Glutamatergic neuron (in vitro differentiated cells): ENCODE measurements at regions not wholly inside any gene's neighbourhood (a gene's known extent, or its start where the extent isn't known, plus 50 kb on each side); places are given as distances from the start of the nearest gene placed in this dataset.

Source experiments
- DNase-seq: peaks from one replicate; pipeline ENCODE4 v3.0.0; 2022
- H3K27ac Mint-ChIP-seq: one replicate; pipeline ENCODE4 v1.8.0; 2020; ENCODE audit warnings: mild to moderate bottlenecking, mixed read lengths, inconsistent platforms; ENCODE audit not compliant: unreplicated experiment
- H3K27me3 Mint-ChIP-seq: one replicate; pipeline ENCODE4 v1.8.0; 2020; ENCODE audit warnings: mild to moderate bottlenecking, moderate library complexity, mixed read lengths, inconsistent platforms; ENCODE audit not compliant: unreplicated experiment
- H3K36me3 Mint-ChIP-seq: one replicate; pipeline ENCODE4 v1.8.0; 2020; ENCODE audit warnings: mild to moderate bottlenecking, mixed read lengths, inconsistent platforms; ENCODE audit not compliant: unreplicated experiment
- H3K4me1 Mint-ChIP-seq: one replicate; pipeline ENCODE4 v1.8.0; 2020; ENCODE audit warnings: mild to moderate bottlenecking, low read depth, mixed read lengths, inconsistent platforms; ENCODE audit not compliant: unreplicated experiment
- H3K4me3 Mint-ChIP-seq: one replicate; pipeline ENCODE4 v1.8.0; 2020; ENCODE audit warnings: mild to moderate bottlenecking, mixed read lengths, inconsistent platforms; ENCODE audit not compliant: unreplicated experiment
- H3K9me3 Mint-ChIP-seq: one replicate; pipeline ENCODE4 v1.8.0; 2020; ENCODE audit warnings: mild to moderate bottlenecking, moderate library complexity, mixed read lengths, inconsistent platforms; ENCODE audit not compliant: unreplicated experiment
- TF ChIP-seq, protein P1 (sequence below): fragments of 200-600 bp; sonication (generic); IDR thresholded peaks from one replicate; pipeline ENCODE4 v1.5.0; 2021; ENCODE audit not compliant: partially characterized antibody, unreplicated experiment

DNA sequence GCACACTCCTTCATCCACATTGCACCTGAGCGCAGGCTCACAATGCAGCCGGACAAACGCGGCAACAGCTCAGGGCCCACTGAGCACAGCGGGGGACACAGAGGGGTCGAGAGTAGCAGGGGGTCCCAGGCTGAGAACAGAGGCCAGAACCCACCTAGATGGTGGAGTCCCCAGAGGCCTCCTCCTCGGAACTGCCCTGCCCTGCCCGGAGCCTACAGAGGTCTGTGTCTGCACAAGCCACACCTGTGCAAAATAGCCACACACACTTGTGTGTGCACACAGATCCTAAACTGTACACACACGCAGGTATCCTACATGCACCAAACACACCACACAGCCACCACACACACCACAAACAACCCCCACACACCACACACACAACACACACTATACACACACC lies 72.8 kb downstream of the TMEM18 start:
- H3K36me3 Mint-ChIP-seq: no peaks in the 10 kb centered on the region
- no peak overlapping the region for H3K27ac Mint-ChIP-seq
- peaks cover 1% of the 10 kb centered on the region for H3K9me3 Mint-ChIP-seq
- H3K4me3 Mint-ChIP-seq: no peak overlapping the region
- no peaks in the 10 kb centered on the region for H3K4me1 Mint-ChIP-seq
- TF ChIP-seq, protein P1, sequence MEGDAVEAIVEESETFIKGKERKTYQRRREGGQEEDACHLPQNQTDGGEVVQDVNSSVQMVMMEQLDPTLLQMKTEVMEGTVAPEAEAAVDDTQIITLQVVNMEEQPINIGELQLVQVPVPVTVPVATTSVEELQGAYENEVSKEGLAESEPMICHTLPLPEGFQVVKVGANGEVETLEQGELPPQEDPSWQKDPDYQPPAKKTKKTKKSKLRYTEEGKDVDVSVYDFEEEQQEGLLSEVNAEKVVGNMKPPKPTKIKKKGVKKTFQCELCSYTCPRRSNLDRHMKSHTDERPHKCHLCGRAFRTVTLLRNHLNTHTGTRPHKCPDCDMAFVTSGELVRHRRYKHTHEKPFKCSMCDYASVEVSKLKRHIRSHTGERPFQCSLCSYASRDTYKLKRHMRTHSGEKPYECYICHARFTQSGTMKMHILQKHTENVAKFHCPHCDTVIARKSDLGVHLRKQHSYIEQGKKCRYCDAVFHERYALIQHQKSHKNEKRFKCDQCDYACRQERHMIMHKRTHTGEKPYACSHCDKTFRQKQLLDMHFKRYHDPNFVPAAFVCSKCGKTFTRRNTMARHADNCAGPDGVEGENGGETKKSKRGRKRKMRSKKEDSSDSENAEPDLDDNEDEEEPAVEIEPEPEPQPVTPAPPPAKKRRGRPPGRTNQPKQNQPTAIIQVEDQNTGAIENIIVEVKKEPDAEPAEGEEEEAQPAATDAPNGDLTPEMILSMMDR: no peak
- peaks cover 2% of the 10 kb centered on the region for H3K27me3 Mint-ChIP-seq
- no peak for DNase-seq

DNA sequence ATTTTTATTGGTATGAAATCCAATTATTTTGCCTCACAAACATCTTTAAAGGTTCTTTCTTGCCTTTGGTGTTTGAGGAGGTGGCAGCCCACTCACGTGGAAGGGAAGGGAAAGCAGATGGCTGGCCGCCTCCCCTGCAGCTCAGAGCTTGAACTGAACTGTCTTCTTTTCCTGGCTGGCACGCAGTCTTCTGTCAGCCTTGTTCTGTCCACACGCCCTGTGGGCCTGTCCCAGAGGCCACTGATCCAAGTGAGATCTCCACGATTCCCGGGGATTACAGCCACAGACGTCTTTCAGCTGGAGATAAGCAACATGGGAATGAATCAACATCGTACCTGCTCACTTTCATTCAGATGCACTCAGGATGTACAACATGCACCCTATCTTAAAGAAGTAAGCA lies 73.3 kb downstream of the TMEM18 start:
- Mint-ChIP-seq H3K27me3 (peaks cover 2% of the 10 kb centered on the region), H3K4me1 (no peaks in the 10 kb centered on the region), H3K4me3 (no peak overlapping the region), H3K36me3 (no peaks in the 10 kb centered on the region), H3K27ac (no peak overlapping the region), H3K9me3 (peaks cover 1% of the 10 kb centered on the region)
- TF ChIP-seq, protein P1: no peak
- no peak for DNase-seq

DNA sequence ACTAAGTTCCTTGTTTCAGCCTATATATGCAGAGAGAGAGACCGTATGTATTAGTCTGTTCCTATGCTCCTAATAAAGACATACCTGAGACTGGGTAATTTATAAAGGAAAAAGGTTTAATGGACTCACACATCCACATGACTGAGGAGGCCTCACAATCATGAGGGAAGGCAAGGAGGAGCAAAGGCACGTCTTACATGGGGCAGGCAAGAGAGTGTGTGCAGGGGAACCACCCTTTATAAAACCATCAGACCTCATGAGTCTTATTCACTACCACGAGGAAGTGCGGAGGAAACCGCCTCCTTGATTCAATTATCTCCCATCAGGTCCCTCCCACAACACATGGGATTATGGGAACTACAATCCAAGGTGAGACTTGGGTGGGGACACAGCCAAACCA lies 73.8 kb downstream of the TMEM18 start:
- no peak overlapping the region for H3K27ac Mint-ChIP-seq
- no peaks in the 10 kb centered on the region for H3K36me3 Mint-ChIP-seq
- no peaks in the 10 kb centered on the region for H3K4me1 Mint-ChIP-seq
- no peak overlapping the region for H3K4me3 Mint-ChIP-seq
- peaks cover 2% of the 10 kb centered on the region for H3K27me3 Mint-ChIP-seq
- peaks cover 1% of the 10 kb centered on the region for H3K9me3 Mint-ChIP-seq
- no peak for DNase-seq
- TF ChIP-seq, protein P1: no peak

DNA sequence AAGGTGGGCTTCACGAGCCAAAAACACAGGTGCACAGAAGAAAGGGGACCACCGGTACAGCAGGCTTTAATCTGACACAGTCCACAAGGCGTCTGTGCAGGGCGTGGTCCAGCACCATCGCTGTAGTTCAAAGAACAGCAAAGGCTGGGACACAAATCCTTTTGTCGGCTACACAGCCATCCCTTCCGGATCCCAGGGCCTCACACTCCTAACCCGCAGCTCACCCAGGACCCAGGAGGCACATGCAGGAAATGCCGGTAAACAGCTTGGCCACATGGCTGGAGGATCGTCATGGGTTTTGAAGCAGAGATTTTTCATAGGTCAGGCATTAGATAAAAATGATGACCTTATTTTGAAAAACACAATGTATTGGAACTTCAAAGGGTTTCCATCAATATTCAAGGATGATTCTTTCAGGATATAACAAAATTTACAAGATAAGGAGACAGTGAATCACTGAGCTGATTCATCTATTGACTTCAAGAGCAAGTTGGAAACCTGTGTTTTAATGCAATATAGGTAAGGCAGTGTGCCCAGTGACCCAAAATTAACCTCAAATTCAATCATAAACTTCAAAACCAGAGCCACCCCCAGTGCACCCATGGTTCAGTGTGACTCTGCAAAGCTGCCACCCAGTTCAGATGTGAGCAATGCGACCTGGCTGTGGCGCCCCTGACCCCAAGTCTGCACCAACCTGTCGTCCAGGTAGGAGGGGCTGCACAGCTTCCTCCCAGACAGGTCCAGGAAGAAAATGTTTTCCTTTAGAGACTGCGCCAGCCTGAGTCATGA lies 74.4 kb downstream of the TMEM18 start:
- H3K36me3 Mint-ChIP-seq: no peaks in the 10 kb centered on the region
- peaks cover 1% of the 10 kb centered on the region for H3K9me3 Mint-ChIP-seq
- no peak overlapping the region for H3K27ac Mint-ChIP-seq
- peaks cover 2% of the 10 kb centered on the region for H3K27me3 Mint-ChIP-seq
- TF ChIP-seq, protein P1: no peak
- no peak for DNase-seq
- no peak overlapping the region for H3K4me3 Mint-ChIP-seq
- H3K4me1 Mint-ChIP-seq: no peaks in the 10 kb centered on the region

DNA sequence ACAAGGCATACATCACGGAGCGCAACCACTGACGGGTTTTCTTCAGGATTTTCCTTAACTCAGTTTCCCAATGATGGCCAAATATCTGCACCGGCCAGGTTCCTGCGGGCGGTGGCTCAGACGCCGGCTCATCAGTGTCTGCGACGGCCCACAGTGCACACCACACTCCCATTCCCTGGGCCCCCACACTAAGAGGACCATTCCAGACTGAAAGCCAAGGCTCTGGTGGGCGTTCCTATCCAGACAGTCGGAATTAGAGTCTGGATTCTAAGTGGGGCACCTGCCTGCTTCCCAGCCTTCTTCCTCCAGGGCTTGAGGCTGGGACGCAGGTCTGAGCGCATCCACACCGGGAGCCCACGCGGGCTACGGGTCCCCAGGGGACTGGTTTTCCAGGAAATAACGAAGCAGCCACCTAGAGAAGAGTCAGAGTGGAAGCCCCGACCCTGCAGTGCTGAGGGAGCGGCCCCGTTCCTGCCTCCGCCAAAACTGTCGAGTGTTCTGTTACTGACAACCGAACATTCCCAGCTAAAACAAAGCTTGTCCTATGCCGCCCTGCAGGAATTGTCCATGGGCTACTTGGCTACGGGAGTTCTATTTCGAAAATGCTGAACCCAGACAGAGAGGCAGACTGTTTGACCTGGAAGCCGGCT lies 75.3 kb downstream of the TMEM18 start:
- no peaks in the 10 kb centered on the region for H3K36me3 Mint-ChIP-seq
- H3K27ac Mint-ChIP-seq: no peak overlapping the region
- no peak for DNase-seq
- H3K27me3 Mint-ChIP-seq: peaks cover 2% of the 10 kb centered on the region
- H3K4me1 Mint-ChIP-seq: no peaks in the 10 kb centered on the region
- TF ChIP-seq, protein P1: no peak
- no peak overlapping the region for H3K4me3 Mint-ChIP-seq
- H3K9me3 Mint-ChIP-seq: peaks cover 1% of the 10 kb centered on the region
